ENCODE measurements at regions not wholly inside any gene's neighbourhood (a gene's known extent, or its start where the extent isn't known, plus 50 kb on each side); places are given as distances from the start of the nearest gene placed in this dataset.

GRCh38 chr2:71800851-71801250 lies 346.8 kb downstream of the CYP26B1 start:
- DNase-seq = no peak

DNA sequence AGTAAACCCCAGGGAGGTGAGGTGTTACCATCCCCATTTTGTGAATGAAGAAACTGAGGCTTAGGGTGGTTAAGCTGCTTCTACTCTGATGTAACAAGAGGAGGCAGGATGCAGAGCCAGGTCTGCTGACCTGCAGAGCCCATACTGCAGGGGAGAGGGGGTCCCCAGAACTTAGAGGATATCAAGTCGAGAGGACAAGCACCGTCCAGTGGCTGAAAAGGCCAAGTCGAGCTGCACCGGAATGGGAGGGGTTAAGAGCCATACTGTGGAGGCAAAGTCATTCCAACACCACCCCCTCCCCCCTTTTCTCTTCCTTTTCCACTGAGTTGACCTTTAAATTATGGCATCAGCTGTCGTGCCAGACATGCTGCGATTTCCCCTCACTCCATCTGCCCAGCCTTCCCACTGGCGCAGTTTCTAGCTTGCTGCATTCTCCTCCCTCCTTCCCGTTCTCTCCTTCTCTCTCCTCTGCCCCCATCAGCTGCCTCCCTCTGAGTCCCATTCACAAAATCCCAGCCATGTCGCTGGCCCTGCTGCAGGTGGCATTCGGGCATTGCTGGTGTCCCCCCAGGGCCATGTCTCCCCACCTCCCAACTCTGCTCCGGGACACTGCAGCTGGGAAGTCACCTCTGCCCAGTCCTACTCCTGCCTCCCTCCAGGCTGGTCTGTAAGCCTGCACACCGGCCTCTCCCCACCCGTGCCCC lies 346.9 kb downstream of the DYSF start:
- DNase-seq = no peak

- DNase-seq = no peak
Observed at GRCh38 chr2:71799013-71799575, 345.7 kb downstream of the DYSF start.

DNA sequence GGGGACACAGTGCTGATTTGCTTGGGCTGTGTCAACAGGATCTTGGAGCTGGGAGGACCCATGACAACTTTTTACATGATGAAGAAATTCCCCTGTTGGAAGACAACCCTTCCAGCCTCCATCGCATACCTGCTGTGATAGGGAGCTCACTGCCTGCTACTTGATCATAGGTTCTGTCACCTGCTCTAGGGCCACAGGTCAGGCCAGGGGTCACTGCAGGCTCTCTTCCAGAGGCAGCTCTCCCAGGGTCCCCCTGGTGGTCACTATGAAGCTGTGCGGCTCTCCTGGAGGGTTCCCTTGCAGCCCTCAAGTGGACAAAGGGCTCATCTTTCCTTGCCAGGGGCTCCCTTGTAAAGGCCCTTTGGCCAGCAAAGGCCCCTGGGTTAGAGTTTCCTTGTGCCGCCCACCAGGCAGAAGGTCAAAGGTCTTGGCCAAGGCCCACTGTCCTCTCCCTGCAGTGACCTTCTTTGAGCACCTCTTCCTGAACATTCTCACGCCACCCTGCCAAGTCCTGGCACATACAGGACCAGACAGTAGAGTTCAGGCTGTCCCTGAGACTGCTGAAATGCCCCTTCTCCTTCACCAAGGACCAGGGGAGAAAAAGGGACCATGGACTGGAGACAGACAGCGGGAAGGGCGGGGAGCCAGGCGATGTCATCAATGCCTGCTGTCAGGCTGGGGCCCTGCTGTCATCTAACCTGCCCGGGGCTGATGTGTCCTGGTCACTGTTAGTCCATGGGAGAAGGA lies 345.1 kb downstream of the DYSF start:
- no peak for DNase-seq

DNA sequence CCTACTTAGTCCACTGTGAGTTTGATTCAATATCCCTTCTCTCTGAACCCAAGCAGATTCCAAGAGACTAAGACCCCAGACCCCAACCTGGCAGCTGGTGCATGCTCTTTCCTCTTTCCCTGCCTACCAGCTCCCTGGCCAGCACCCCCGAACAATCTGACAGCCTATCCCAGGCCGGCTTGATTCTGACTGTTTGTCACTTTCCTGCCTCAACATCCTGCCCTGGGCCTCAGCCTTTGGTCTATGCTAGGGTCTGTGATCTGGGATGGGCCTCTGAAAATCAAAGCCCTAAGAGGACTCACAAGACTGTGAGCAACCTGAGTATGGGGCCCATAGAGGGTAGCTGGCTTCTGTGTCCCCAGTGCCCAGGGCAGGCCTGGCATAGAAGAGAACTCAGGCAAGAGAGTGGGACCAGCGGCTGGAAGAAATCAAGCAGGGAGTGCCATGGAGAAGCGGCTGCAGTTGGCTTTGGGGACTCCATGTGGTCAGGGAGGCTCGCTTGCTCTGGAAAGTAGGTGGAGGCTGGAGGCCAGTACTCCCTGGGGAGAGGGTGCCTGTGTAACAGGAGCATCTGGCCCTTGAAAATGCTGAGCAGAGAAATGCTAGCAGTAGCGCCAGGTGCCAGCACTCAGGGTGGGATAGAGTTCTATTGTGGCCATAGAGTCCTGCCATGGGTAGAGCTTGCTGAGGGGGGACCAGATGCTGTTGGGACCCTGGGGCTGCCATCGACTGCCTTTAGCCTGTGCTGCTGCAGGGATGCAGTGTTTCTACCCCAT lies 343.9 kb downstream of the DYSF start:
- no peak for DNase-seq

DNA sequence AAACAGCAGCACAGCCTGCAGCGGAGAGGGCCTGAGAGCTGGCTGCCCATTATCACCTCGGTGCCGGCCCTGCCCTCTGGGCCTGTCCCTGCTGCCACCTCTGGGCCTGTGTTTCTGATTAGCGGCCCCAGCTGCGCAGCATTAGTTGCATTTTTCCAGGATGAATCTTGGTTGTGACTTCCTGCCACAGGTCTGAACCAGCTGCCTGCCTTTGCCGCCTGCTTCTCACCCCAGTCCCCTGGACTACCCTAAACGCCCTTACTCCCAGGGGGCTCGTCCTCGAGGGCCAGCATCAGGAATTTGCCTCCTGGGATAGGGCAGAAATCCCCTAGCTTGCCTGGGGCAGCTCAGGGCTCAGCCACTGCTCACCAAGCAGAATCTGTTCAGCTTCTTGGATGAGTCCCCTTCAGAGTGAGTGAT lies 342.8 kb downstream of the DYSF start:
- DNase-seq = no peak

GRCh38 chr2:71795486-71795885 lies 342.1 kb downstream of the DYSF start:
- DNase-seq = no peak

DNA sequence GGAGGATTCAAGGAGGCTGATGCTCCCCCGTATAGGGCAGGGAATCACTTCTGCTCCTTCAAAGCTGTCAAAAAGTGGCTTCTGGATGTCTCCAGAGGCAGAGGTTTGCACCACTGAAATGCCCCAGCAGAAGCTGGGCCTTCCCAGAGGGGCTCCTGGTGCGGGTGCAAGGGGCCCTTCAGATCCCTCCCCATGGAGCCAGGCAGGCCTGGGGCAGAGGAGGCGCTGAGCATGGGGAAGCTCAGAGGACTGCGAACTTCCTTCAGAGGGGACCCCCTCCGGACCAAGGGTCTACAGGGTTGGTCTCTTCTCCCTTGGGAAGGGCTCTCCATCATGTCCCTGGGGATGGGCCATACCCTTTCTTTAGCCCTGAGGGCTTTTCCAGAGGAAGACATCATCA lies 341.2 kb downstream of the DYSF start:
- DNase-seq = no peak

DNA sequence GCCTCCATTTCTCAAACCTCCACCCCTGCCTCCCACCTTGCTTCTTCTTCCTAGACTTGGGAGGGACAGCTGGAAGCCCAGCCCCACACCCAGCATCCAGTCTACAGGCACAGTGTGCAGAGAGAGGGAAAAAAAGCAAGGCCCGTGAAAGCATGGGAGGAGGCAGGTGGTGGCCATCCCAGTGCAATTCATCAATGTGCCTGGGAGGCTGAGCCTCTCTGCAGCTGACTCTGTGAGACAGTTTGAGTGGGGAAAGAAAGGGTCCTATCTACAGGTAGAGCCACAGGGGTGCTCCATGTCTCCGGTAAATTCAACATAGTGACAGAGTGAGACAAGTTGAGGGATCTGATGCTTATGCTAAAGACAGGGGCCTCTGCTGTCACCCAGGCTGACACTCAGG lies 340.6 kb downstream of the DYSF start:
- DNase-seq = no peak

DNA sequence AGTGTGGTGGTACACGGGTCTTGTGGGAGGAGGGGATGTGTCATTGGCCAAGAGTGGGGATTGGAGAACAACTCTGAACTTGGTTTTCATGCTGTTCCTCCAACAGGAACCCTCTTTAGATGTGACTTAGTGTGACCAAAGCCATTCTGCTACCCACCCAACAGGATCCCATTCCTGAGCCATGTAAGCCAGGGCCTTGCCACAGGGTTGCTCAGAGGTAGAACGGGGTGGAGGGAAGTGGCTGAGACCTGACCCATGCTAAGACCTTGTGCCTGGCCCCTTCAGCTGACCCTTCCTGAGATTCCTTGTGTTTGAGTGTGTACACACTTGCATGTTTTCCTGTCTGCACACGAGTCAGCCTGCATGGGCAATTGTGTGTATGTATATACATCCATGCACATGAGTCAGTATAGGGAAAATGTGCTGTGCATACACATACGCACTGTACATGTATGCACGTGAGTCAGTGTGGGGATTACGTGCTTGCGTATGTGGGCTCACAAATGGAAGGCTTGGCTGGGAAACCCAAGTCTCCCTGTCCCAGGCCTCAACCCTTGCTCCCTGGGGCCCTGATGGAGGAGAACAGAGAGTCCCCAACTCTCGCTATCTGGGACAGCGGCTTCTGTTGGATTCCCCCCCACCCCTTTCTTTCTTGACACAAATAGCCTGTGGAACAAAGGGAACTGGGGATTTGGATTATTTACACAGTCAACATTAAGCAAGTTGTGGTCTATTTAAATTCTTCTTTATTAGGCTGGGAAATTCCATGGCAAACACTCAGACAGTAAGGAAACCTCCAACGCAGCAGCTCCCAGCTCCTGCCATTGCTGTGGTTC lies 339.8 kb downstream of the DYSF start:
- no peak for DNase-seq

GRCh38 chr2:71791501-71792135 lies 338.3 kb downstream of the DYSF start:
- no peak for DNase-seq

- DNase-seq = no peak
Observed at GRCh38 chr2:71791061-71791450, 337.7 kb downstream of the DYSF start.

- DNase-seq = no peak
Observed at GRCh38 chr2:71790226-71791060, 337.1 kb downstream of the DYSF start.

GRCh38 chr2:71789556-71790204 lies 336.3 kb downstream of the DYSF start:
- no peak for DNase-seq

DNA sequence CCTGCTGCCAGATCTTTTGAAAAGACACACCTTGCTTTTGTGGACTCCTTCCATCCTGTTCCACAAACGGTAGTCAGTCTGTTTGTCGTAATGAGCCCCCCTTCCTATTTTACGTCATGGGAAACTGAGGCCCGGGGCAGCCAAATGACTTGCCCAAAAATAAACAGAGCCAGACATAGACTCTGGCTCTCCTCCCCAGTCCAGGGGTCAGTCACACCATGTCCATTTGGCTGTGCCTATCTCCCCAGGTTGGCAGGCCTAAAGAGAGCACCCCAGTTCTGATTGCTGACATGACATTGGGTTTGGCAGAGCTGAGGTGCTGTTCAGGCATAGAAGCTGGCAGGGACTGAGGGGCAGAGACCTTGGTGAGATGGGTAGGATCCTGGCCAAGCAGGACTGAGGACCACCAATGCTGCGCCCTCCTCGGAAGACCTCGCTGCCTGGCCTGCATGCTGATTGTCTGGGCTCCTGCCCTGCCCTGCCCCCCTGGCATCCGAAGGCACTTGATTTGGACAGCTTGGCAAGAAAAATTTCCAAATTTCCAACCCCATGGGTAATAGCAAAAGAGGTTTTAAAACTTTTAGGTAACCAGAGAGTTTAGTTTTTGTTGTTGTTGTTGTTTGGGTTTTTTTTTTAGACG lies 335.4 kb downstream of the DYSF start:
- DNase-seq = no peak

- DNase-seq = no peak
Observed at GRCh38 chr2:71788186-71788525, 334.8 kb downstream of the DYSF start.

GRCh38 chr2:71787476-71788185 lies 334.3 kb downstream of the DYSF start:
- DNase-seq = no peak

GRCh38 chr2:71787108-71787415 lies 333.7 kb downstream of the DYSF start:
- DNase-seq = no peak

DNA sequence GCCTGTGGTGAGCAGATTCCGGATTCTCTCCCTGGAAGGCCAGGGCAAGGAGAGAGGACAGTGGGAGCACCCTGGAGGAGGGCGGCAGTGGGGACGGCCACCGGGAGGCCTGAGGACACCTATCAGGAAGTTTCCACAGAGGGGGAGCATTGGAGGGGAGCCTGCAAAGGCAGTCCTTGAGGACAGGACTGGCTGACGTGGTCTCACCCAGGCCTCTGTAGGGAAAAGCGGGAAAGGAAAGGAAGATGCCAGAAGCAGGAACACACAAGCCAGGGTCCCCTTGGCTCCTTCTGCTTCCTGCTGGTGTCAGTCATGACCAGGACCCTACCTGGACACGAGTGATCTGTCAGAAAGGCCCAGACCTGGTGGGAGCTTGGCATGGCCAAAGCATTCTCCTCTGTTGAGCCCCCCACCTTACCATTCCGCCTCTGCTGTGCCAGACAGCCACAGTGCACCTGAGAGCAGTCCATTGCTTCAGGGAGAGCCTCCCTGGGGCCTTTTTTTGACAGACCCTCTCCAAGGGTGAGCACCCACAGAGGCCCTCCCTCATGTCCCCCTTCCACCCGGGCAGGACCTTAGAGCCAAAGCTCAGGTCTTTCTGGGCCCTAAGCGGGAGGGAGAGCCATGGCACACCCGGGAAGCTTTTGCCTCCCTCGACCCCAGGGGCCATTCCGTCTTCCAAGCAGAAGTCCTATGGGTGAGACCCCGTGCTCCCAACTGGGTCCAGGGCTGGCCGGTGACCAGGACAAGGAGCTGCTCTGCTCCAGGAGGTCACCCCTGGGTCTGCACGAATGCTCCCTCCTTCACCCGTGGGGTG lies 333.1 kb downstream of the DYSF start:
- no peak for DNase-seq

All from CD4-positive, alpha-beta T cell treated with Interleukin-17A for 1 hour (primary cell).